Neural cell (in vitro differentiated cells): ENCODE measurements at regions not wholly inside any gene's neighbourhood (a gene's known extent, or its start where the extent isn't known, plus 50 kb on each side); places are given as distances from the start of the nearest gene placed in this dataset.

ENCODE experiments used
- H2AFZ ChIP-seq: fragments of 200-600, 300-800 bp; sonication (generic), shearing (Covaris generic); 2 replicates; pipeline ENCODE4 v1.6.0; 2014; ENCODE audit warnings: low read depth, mild to moderate bottlenecking, antibody characterized with exemption, low read length, moderate library complexity
- H3F3A ChIP-seq: fragments of 200-600 bp; shearing (Covaris generic); 2 replicates; pipeline ENCODE4 v1.6.1; 2016; ENCODE audit warnings: mild to moderate bottlenecking, moderate library complexity, mixed read lengths, antibody characterized with exemption, low read length; ENCODE audit not compliant: insufficient read depth, poor library complexity, severe bottlenecking
- H3K27ac ChIP-seq: fragments of 200-600, 300-800 bp; sonication (generic), shearing (Covaris generic); 2 replicates; pipeline ENCODE4 v1.5.1; 2014; ENCODE audit warnings: mild to moderate bottlenecking, low read length, moderate library complexity
- H3K27me3 ChIP-seq: fragments of 300-800, 200-600 bp; sonication (generic), shearing (Covaris generic); 2 replicates; pipeline ENCODE4 v1.6.0; 2014; ENCODE audit warnings: mild to moderate bottlenecking, low read depth, low read length, moderate library complexity; ENCODE audit not compliant: insufficient read depth
- H3K36me3 ChIP-seq: fragments of 300-800, 200-600 bp; sonication (generic), shearing (Covaris generic); 2 replicates; pipeline ENCODE4 v1.5.1; 2014; ENCODE audit warnings: mild to moderate bottlenecking, antibody characterized with exemption, low read length, moderate library complexity; ENCODE audit not compliant: insufficient read depth
- H3K4me2 ChIP-seq: fragments of 300-800, 200-600 bp; sonication (generic), shearing (Covaris generic); 2 replicates; pipeline ENCODE4 v1.6.0; 2014; ENCODE audit warnings: mild to moderate bottlenecking, low read length
- H3K4me3 ChIP-seq: fragments of 300-800, 200-600 bp; sonication (generic), shearing (Covaris generic); 2 replicates; pipeline ENCODE4 v1.5.1; 2014; ENCODE audit warnings: mild to moderate bottlenecking, low read length, moderate library complexity
- H3K79me2 ChIP-seq: fragments of 200-600 bp; shearing (Covaris generic); replicated peaks from 2 replicates; pipeline ENCODE4 v1.6.0; 2014; ENCODE audit warnings: mild to moderate bottlenecking, low read length, moderate library complexity; ENCODE audit not compliant: insufficient read depth
- H3K9ac ChIP-seq: fragments of 300-800, 200-600 bp; sonication (generic), shearing (Covaris generic); 2 replicates; pipeline ENCODE4 v1.6.1; 2016; ENCODE audit warnings: mild to moderate bottlenecking, low read length, mixed read lengths
- H3K9me2 ChIP-seq: fragments of 200-600 bp; shearing (Covaris generic); 2 replicates; pipeline ENCODE4 v1.6.1; 2016; ENCODE audit warnings: mild to moderate bottlenecking, low read length, mixed read lengths; ENCODE audit not compliant: insufficient read depth
- H3K9me3 ChIP-seq: fragments of 200-600, 300-800 bp; sonication (generic), shearing (Covaris generic); 2 replicates; pipeline ENCODE4 v1.6.1; 2016; ENCODE audit warnings: mild to moderate bottlenecking, mixed run types, low read length, moderate library complexity, mixed read lengths
- H4K20me1 ChIP-seq: fragments of 200-600 bp; shearing (Covaris generic); 2 replicates; pipeline ENCODE4 v1.6.1; 2016; ENCODE audit warnings: mild to moderate bottlenecking, mixed run types; ENCODE audit not compliant: insufficient read depth
- EP300 ChIP-seq: fragments of 450-650 bp; conservative IDR thresholded peaks from 2 replicates; pipeline ENCODE4 v1.6.1; 2014; ENCODE audit warnings: antibody characterized with exemption, mild to moderate bottlenecking, moderate library complexity; ENCODE audit not compliant: poor library complexity, severe bottlenecking
- EZH2 ChIP-seq: fragments of 200-600, 300-800 bp; shearing (Covaris generic), sonication (generic); IDR thresholded peaks from 2 replicates; pipeline ENCODE4 v1.6.1; 2014; ENCODE audit warnings: antibody characterized with exemption, low read length, borderline replicate concordance, mild to moderate bottlenecking; ENCODE audit not compliant: insufficient read depth, poor library complexity, severe bottlenecking
- MXI1 ChIP-seq: fragments of 450-650 bp; conservative IDR thresholded peaks from 2 replicates; pipeline ENCODE4 v1.6.1; 2014; ENCODE audit warnings: antibody characterized with exemption, mild to moderate bottlenecking; ENCODE audit not compliant: poor library complexity, severe bottlenecking
- POLR2AphosphoS5 ChIP-seq: IDR thresholded peaks from 2 replicates; pipeline ENCODE4 v1.6.1; 2012
- RAD21 ChIP-seq: fragments of 450-650 bp; conservative IDR thresholded peaks from 2 replicates; pipeline ENCODE4 v1.6.1; 2014; ENCODE audit warnings: antibody characterized with exemption, mild to moderate bottlenecking, moderate library complexity
- SMC3 ChIP-seq: fragments of 450-650 bp; conservative IDR thresholded peaks from 2 replicates; pipeline ENCODE4 v1.6.1; 2014; ENCODE audit warnings: antibody characterized with exemption, mild to moderate bottlenecking, moderate library complexity; ENCODE audit not compliant: poor library complexity
- TAF1 ChIP-seq: IDR thresholded peaks from 2 replicates; pipeline ENCODE4 v1.6.1; 2012; ENCODE audit warnings: low read depth
- TF ChIP-seq, protein P1 (sequence below): IDR thresholded peaks from 2 replicates; pipeline ENCODE4 v1.6.1; 2012; ENCODE audit warnings: borderline replicate concordance
- TF ChIP-seq, protein P2 (sequence below): fragments of 450-650 bp; IDR thresholded peaks from 2 replicates; pipeline ENCODE4 v1.5.1; 2014; ENCODE audit warnings: antibody characterized with exemption, mild to moderate bottlenecking, moderate library complexity; ENCODE audit not compliant: poor library complexity, severe bottlenecking

DNA sequence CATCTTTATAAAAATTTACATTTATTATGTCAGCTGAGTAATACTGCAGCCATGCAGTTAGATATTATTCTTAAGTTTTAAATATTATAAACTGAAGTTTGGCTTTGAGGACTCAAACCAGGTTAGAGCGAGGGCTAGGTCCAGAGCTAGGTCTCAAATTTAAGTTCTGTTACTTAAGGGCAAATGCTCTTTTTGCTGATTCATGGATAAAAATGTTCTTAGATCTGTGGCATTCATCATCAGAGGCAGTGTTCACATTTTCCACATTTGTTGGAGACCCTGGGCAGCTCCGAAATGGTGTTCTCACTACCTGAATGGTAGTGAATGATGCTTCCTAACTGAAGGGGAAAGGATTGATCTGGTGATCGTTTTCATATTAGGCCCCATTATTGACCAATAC lies 121.4 kb upstream of the MB21D2 start:
- H2AFZ ChIP-seq = no peak overlapping the region
- H3K4me2 ChIP-seq = no peak overlapping the region
- no peaks in the 10 kb centered on the region for H3K36me3 ChIP-seq
- no peaks in the 10 kb centered on the region for H4K20me1 ChIP-seq
- no peak overlapping the region for H3K9ac ChIP-seq
- TF ChIP-seq, protein P1, sequence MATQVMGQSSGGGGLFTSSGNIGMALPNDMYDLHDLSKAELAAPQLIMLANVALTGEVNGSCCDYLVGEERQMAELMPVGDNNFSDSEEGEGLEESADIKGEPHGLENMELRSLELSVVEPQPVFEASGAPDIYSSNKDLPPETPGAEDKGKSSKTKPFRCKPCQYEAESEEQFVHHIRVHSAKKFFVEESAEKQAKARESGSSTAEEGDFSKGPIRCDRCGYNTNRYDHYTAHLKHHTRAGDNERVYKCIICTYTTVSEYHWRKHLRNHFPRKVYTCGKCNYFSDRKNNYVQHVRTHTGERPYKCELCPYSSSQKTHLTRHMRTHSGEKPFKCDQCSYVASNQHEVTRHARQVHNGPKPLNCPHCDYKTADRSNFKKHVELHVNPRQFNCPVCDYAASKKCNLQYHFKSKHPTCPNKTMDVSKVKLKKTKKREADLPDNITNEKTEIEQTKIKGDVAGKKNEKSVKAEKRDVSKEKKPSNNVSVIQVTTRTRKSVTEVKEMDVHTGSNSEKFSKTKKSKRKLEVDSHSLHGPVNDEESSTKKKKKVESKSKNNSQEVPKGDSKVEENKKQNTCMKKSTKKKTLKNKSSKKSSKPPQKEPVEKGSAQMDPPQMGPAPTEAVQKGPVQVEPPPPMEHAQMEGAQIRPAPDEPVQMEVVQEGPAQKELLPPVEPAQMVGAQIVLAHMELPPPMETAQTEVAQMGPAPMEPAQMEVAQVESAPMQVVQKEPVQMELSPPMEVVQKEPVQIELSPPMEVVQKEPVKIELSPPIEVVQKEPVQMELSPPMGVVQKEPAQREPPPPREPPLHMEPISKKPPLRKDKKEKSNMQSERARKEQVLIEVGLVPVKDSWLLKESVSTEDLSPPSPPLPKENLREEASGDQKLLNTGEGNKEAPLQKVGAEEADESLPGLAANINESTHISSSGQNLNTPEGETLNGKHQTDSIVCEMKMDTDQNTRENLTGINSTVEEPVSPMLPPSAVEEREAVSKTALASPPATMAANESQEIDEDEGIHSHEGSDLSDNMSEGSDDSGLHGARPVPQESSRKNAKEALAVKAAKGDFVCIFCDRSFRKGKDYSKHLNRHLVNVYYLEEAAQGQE = no peak
- TF ChIP-seq RAD21 (no peak), TAF1 (no peak), EP300 (no peak), POLR2AphosphoS5 (no peak), SMC3 (no peak), EZH2 (no peak), MXI1 (no peak)
- TF ChIP-seq, protein P2, sequence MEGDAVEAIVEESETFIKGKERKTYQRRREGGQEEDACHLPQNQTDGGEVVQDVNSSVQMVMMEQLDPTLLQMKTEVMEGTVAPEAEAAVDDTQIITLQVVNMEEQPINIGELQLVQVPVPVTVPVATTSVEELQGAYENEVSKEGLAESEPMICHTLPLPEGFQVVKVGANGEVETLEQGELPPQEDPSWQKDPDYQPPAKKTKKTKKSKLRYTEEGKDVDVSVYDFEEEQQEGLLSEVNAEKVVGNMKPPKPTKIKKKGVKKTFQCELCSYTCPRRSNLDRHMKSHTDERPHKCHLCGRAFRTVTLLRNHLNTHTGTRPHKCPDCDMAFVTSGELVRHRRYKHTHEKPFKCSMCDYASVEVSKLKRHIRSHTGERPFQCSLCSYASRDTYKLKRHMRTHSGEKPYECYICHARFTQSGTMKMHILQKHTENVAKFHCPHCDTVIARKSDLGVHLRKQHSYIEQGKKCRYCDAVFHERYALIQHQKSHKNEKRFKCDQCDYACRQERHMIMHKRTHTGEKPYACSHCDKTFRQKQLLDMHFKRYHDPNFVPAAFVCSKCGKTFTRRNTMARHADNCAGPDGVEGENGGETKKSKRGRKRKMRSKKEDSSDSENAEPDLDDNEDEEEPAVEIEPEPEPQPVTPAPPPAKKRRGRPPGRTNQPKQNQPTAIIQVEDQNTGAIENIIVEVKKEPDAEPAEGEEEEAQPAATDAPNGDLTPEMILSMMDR = no peak
- H3K27me3 ChIP-seq = no peaks in the 10 kb centered on the region
- no peaks in the 10 kb centered on the region for H3K9me2 ChIP-seq
- no peak overlapping the region for H3K27ac ChIP-seq
- H3K79me2 ChIP-seq = no peaks in the 10 kb centered on the region
- no peaks in the 10 kb centered on the region for H3K9me3 ChIP-seq
- H3F3A ChIP-seq = no peaks in the 10 kb centered on the region
- no peak overlapping the region for H3K4me3 ChIP-seq

DNA sequence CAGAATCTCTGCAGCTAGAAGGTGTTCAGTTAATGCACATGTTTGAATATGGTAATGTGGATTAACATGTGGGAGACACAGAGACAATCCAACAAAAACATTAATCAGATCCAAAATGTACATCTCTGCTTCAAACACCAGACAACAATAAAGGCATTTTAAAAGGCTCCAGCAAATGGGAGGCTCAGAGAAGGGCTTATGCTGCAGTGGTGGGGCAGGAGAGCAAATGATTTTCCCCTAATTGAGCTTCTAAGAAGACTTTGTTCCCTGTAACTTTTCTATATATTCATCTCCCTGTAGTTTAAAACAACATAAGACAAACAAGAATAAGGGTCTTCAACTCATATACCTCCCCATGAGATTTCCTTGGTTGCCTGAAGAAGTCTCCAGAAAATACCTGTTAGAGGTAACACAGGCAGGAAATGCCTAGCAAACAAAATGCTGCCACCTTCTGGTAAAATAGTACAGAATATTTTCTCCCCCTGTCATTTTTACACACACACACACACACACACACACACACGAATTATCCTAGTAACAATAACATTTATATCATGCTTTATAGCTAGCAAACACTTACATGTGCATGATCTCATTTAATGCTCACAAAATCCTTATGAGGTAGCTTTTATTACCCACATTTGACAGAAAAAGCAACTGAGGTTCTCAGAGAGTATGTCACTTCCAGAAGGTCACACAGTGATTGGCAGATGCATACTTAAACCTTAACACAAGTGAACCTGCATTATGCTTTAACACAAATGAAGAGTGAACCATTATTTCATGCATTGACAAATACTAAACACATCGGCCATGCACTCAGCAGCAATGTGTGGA lies 123.4 kb upstream of the MB21D2 start:
- no peak overlapping the region for H3K4me3 ChIP-seq
- no peaks in the 10 kb centered on the region for H3K79me2 ChIP-seq
- no peak overlapping the region for H3K27ac ChIP-seq
- no peaks in the 10 kb centered on the region for H3K27me3 ChIP-seq
- no peak overlapping the region for H2AFZ ChIP-seq
- H3K9me2 ChIP-seq = no peaks in the 10 kb centered on the region
- no peaks in the 10 kb centered on the region for H4K20me1 ChIP-seq
- H3K4me2 ChIP-seq = no peak overlapping the region
- TF ChIP-seq SMC3 = peak; percentile 80
- TF ChIP-seq, protein P2 = peak; percentile 71
- TF ChIP-seq RAD21 = peak; percentile 70
- no peak for TF ChIP-seq TAF1
- no peaks in the 10 kb centered on the region for H3K36me3 ChIP-seq
- H3F3A ChIP-seq = no peaks in the 10 kb centered on the region
- H3K9me3 ChIP-seq = no peaks in the 10 kb centered on the region
- H3K9ac ChIP-seq = no peak overlapping the region
